WTC11 (cell line): ENCODE measurements at regions not wholly inside any gene's neighbourhood (a gene's known extent, or its start where the extent isn't known, plus 50 kb on each side); places are given as distances from the start of the nearest gene placed in this dataset.

Experiments
- ATAC-seq: fragments of 200-7000 bp; cut with Tn5 transposase; 2 replicates; pipeline ENCODE4 v1.10.0; 2021; ENCODE audit warnings: mild to moderate bottlenecking, moderate library complexity
- CTCF ChIA-PET: fragments of 300-600 bp; sonication (Branson Sonifier 250); formaldehyde crosslinking; loops from one replicate; lab custom pipeline; 2021; ENCODE audit warnings: antibody characterized with exemption; lab: Charles Lee
- POLR2A ChIA-PET: fragments of 350-600 bp; sonication (Branson Sonifier 250); formaldehyde crosslinking; loops from one replicate; lab custom pipeline; 2021; ENCODE audit warnings: antibody characterized with exemption; lab: Charles Lee
- DNase-seq: peaks from one replicate; pipeline ENCODE4 v3.0.0; 2021; ENCODE audit warnings: low spot score
- H3K27ac Mint-ChIP-seq: 2 replicates; pipeline ENCODE4 v1.8.0; 2021; ENCODE audit warnings: mixed read lengths
- H3K27me3 Mint-ChIP-seq: 2 replicates; pipeline ENCODE4 v1.8.0; 2021; ENCODE audit warnings: low read depth, mild to moderate bottlenecking, moderate library complexity, mixed read lengths
- H3K36me3 Mint-ChIP-seq: 2 replicates; pipeline ENCODE4 v1.8.0; 2021; ENCODE audit warnings: mixed read lengths
- H3K4me1 Mint-ChIP-seq: 2 replicates; pipeline ENCODE4 v1.8.0; 2022; ENCODE audit warnings: mixed read lengths
- H3K4me3 Mint-ChIP-seq: 2 replicates; pipeline ENCODE4 v1.8.0; 2021; ENCODE audit warnings: mild to moderate bottlenecking, moderate library complexity, mixed read lengths
- H3K9me3 Mint-ChIP-seq: 2 replicates; pipeline ENCODE4 v1.8.0; 2021; ENCODE audit warnings: mixed read lengths
- AFF4 ChIP-seq: sonication (generic); formaldehyde crosslinking; IDR thresholded peaks from 2 replicates; pipeline ENCODE4 v1.8.1; 2023; ENCODE audit warnings: mild to moderate bottlenecking, missing genetic modification reagents, borderline replicate concordance
- ATF1 ChIP-seq: sonication (generic); formaldehyde crosslinking; IDR thresholded peaks from 2 replicates; pipeline ENCODE4 v1.8.1; 2023; ENCODE audit warnings: mild to moderate bottlenecking, moderate library complexity, missing genetic modification reagents
- ELF4 ChIP-seq: sonication (generic); formaldehyde crosslinking; IDR thresholded peaks from 2 replicates; pipeline ENCODE4 v1.8.1; 2022; ENCODE audit warnings: low read depth, mild to moderate bottlenecking, moderate library complexity, missing genetic modification reagents
- EMX1 ChIP-seq: fragments of 250-450 bp; sonication (Bioruptor Pico); IDR thresholded peaks from 2 replicates; pipeline ENCODE4 v1.8.0; 2021; ENCODE audit warnings: mild to moderate bottlenecking
- HMGA2 ChIP-seq: fragments of 250-450 bp; sonication (Bioruptor Pico); IDR thresholded peaks from 2 replicates; pipeline ENCODE4 v1.4.0; 2021; ENCODE audit warnings: mild to moderate bottlenecking, moderate library complexity
- JUN ChIP-seq: sonication (generic); formaldehyde crosslinking; IDR thresholded peaks from 2 replicates; pipeline ENCODE4 v1.8.0; 2023; ENCODE audit warnings: mild to moderate bottlenecking, missing genetic modification reagents
- NFATC4 ChIP-seq: fragments of 250-450 bp; sonication (Bioruptor Pico); IDR thresholded peaks from 2 replicates; pipeline ENCODE4 v1.9.0; 2021; ENCODE audit warnings: mild to moderate bottlenecking
- NFE2L1 ChIP-seq: sonication (generic); formaldehyde crosslinking; IDR thresholded peaks from 2 replicates; pipeline ENCODE4 v1.8.1; 2023; ENCODE audit warnings: missing genetic modification reagents
- NR2C2 ChIP-seq: sonication (generic); formaldehyde crosslinking; IDR thresholded peaks from 2 replicates; pipeline ENCODE4 v1.8.0; 2022; ENCODE audit warnings: mild to moderate bottlenecking, missing genetic modification reagents
- TEAD4 ChIP-seq: sonication (generic); formaldehyde crosslinking; IDR thresholded peaks from 2 replicates; pipeline ENCODE4 v1.8.0; 2022; ENCODE audit warnings: mild to moderate bottlenecking, missing genetic modification reagents
- TP53 ChIP-seq: sonication (generic); formaldehyde crosslinking; IDR thresholded peaks from 2 replicates; pipeline ENCODE4 v1.8.1; 2023; ENCODE audit warnings: mild to moderate bottlenecking, missing genetic modification reagents
- ZNF232 ChIP-seq: sonication (generic); formaldehyde crosslinking; IDR thresholded peaks from 2 replicates; pipeline ENCODE4 v1.8.0; 2022; ENCODE audit warnings: mild to moderate bottlenecking, missing genetic modification reagents
- ZNF263 ChIP-seq: sonication (generic); formaldehyde crosslinking; IDR thresholded peaks from 2 replicates; pipeline ENCODE4 v1.8.1; 2022; ENCODE audit warnings: low read depth, mild to moderate bottlenecking, moderate library complexity, missing genetic modification reagents
- ZNF396 ChIP-seq: fragments of 250-450 bp; sonication (Bioruptor Pico); IDR thresholded peaks from 2 replicates; pipeline ENCODE4 v1.8.0; 2021; ENCODE audit warnings: mild to moderate bottlenecking, moderate library complexity, borderline replicate concordance
- ZNF416 ChIP-seq: fragments of 250-450 bp; sonication (Bioruptor Pico); IDR thresholded peaks from 2 replicates; pipeline ENCODE4 v1.9.0; 2021; ENCODE audit warnings: mild to moderate bottlenecking, inconsistent platforms
- ZNF512 ChIP-seq: sonication (generic); formaldehyde crosslinking; IDR thresholded peaks from 2 replicates; pipeline ENCODE4 v1.8.1; 2022; ENCODE audit warnings: missing genetic modification reagents, borderline replicate concordance
- ZNF532 ChIP-seq: fragments of 250-450 bp; sonication (Bioruptor Pico); IDR thresholded peaks from 2 replicates; pipeline ENCODE4 v1.9.0; 2021; ENCODE audit warnings: mild to moderate bottlenecking, borderline replicate concordance
- TF ChIP-seq, protein P1 (sequence below): sonication (generic); formaldehyde crosslinking; IDR thresholded peaks from 2 replicates; pipeline ENCODE4 v1.8.1; 2023; ENCODE audit warnings: mild to moderate bottlenecking, missing genetic modification reagents
- TF ChIP-seq, protein P2 (sequence below): sonication (generic); formaldehyde crosslinking; conservative IDR thresholded peaks from 2 replicates; pipeline ENCODE4 v1.8.1; 2022; ENCODE audit warnings: mild to moderate bottlenecking, missing genetic modification reagents

DNA sequence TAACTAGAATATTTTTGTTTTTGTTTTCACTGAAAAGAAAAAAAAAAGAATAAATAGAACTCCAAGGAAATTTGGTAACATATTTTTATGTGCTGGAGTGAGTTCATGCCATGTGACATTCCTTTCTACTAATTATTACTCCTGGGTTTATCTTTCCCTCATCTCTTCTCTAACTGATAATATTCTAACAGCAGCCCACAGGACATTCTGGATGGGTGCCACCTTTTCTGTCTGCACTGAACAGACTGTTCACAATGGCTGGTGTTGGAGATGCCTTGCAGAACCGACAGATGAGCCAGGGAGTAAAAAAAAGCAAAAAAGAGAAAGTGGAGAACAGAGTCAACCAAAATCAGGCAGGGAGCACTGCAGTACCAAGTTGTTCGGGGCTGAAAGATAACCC lies 151.3 kb downstream of the OR4M2 start:
- peaks cover 88% of the 10 kb centered on the region for H3K36me3 Mint-ChIP-seq
- POLR2A ChIA-PET = no interaction called here
- H3K4me3 Mint-ChIP-seq = no peak overlapping the region
- no peak for DNase-seq
- H3K9me3 Mint-ChIP-seq = peaks cover 87% of the 10 kb centered on the region
- CTCF ChIA-PET = no interaction called here
- TF ChIP-seq ZNF512 (CRISPR knock-in tag) (no peak), ZNF263 (CRISPR knock-in tag) (no peak), ZNF232 (CRISPR knock-in tag) (no peak), ELF4 (CRISPR knock-in tag) (no peak), ZNF396 (CRISPR knock-in tag) (no peak), NR2C2 (no peak), TP53 (no peak), NFE2L1 (CRISPR knock-in tag) (no peak), NFATC4 (CRISPR knock-in tag) (no peak), EMX1 (CRISPR knock-in tag) (no peak), ZNF416 (CRISPR knock-in tag) (no peak), HMGA2 (no peak), TEAD4 (CRISPR knock-in tag) (no peak), ZNF532 (CRISPR knock-in tag) (no peak), JUN (CRISPR knock-in tag) (no peak), AFF4 (CRISPR knock-in tag) (no peak), ATF1 (CRISPR knock-in tag) (no peak)
- TF ChIP-seq, protein P1, sequence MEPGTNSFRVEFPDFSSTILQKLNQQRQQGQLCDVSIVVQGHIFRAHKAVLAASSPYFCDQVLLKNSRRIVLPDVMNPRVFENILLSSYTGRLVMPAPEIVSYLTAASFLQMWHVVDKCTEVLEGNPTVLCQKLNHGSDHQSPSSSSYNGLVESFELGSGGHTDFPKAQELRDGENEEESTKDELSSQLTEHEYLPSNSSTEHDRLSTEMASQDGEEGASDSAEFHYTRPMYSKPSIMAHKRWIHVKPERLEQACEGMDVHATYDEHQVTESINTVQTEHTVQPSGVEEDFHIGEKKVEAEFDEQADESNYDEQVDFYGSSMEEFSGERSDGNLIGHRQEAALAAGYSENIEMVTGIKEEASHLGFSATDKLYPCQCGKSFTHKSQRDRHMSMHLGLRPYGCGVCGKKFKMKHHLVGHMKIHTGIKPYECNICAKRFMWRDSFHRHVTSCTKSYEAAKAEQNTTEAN = no peak
- TF ChIP-seq, protein P2, sequence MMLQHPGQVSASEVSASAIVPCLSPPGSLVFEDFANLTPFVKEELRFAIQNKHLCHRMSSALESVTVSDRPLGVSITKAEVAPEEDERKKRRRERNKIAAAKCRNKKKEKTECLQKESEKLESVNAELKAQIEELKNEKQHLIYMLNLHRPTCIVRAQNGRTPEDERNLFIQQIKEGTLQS (CRISPR knock-in tag) = no peak
- TF ChIP-seq, all 79 proteins: peak for 0
- H3K27ac Mint-ChIP-seq = no peak overlapping the region
- peaks cover 30% of the 10 kb centered on the region for H3K27me3 Mint-ChIP-seq
- no peaks in the 10 kb centered on the region for H3K4me1 Mint-ChIP-seq
- no peak for ATAC-seq
